GM18858 (cell line): ENCODE measurements at regions not wholly inside any gene's neighbourhood (a gene's known extent, or its start where the extent isn't known, plus 50 kb on each side); places are given as distances from the start of the nearest gene placed in this dataset.
A peak's percentile ranks its signal among the peaks of the same experiment; 100 is the strongest.
"Not testable (repeated sequence)": the region's sequence is repeated elsewhere in the genome, so short reads cannot be mapped to it uniquely, and the experiment has no call there.

ENCODE experiments used
- ATAC-seq: cut with Tn5 transposase; IDR thresholded peaks from one replicate; pipeline ENCODE4 v1.9.1; 2021; ENCODE audit not compliant: unreplicated experiment

GRCh38 chr4:116688536-116688935 is 396.8 kb downstream of the TRAM1L1 start:
- no peak for ATAC-seq

- no peak for ATAC-seq
Observed at GRCh38 chr4:116668190-116668589, 417.2 kb downstream of the TRAM1L1 start.

GRCh38 chr4:116665716-116666115 is 419.7 kb downstream of the TRAM1L1 start:
- no peak for ATAC-seq

GRCh38 chr4:116664198-116664597 is 421.2 kb downstream of the TRAM1L1 start:
- no peak for ATAC-seq

GRCh38 chr4:116639070-116639577 is 446.3 kb downstream of the TRAM1L1 start:
- ATAC-seq = no peak

GRCh38 chr4:116638592-116638991 is 446.8 kb downstream of the TRAM1L1 start:
- no peak for ATAC-seq

GRCh38 chr4:116636917-116637316 is 448.5 kb downstream of the TRAM1L1 start:
- ATAC-seq = peak; percentile 100

- no peak for ATAC-seq
Observed at GRCh38 chr4:116632269-116632668, 453.1 kb downstream of the TRAM1L1 start.

- no peak for ATAC-seq
Observed at GRCh38 chr4:116628598-116628997, 456.8 kb downstream of the TRAM1L1 start.

- ATAC-seq = no peak
Observed at GRCh38 chr4:116627545-116627944, 457.8 kb downstream of the TRAM1L1 start.

- not testable (repeated sequence) for ATAC-seq
Observed at GRCh38 chr4:116619508-116619907, 465.9 kb downstream of the TRAM1L1 start.

GRCh38 chr4:116618638-116619037 is 466.7 kb downstream of the TRAM1L1 start:
- ATAC-seq = no peak

GRCh38 chr4:116603096-116603495 is 482.3 kb downstream of the TRAM1L1 start:
- ATAC-seq = no peak

GRCh38 chr4:116599859-116600258 is 485.5 kb downstream of the TRAM1L1 start:
- no peak for ATAC-seq

GRCh38 chr4:116598980-116599789 is 486.2 kb downstream of the TRAM1L1 start:
- ATAC-seq = no peak

GRCh38 chr4:116598155-116598979 is 487.0 kb downstream of the TRAM1L1 start:
- no peak for ATAC-seq

- no peak for ATAC-seq
Observed at GRCh38 chr4:116590648-116591047, 494.7 kb downstream of the TRAM1L1 start.

GRCh38 chr4:116588783-116589182 is 496.6 kb downstream of the TRAM1L1 start:
- ATAC-seq = no peak

- ATAC-seq = no peak
Observed at GRCh38 chr4:116585246-116585645, 500.1 kb downstream of the TRAM1L1 start.

- no peak for ATAC-seq
Observed at GRCh38 chr4:116577321-116577720, 508.1 kb downstream of the TRAM1L1 start.

- ATAC-seq = no peak
Observed at GRCh38 chr4:116573540-116573939, 511.8 kb downstream of the TRAM1L1 start.

GRCh38 chr4:116561768-116562167 is 523.6 kb downstream of the TRAM1L1 start:
- ATAC-seq = no peak
